HEK293 (cell line): ENCODE measurements at regions not wholly inside any gene's neighbourhood (a gene's known extent, or its start where the extent isn't known, plus 50 kb on each side); places are given as distances from the start of the nearest gene placed in this dataset.

ENCODE experiments used
- BCL11A ChIP-seq: fragments of 450-650 bp; formaldehyde crosslinking; IDR thresholded peaks from 2 replicates; pipeline ENCODE4 v1.5.1; 2016; ENCODE audit warnings: low read depth, missing biosample characterization, missing genetic modification characterization
- CTCF ChIP-seq: fragments of 450-650 bp; formaldehyde crosslinking; IDR thresholded peaks from 2 replicates; pipeline ENCODE4 v1.5.1; 2016; ENCODE audit warnings: missing biosample characterization, missing genetic modification characterization
- KLF16 ChIP-seq: fragments of 450-650 bp; formaldehyde crosslinking; IDR thresholded peaks from 2 replicates; pipeline ENCODE4 v1.5.1; 2017; ENCODE audit warnings: missing biosample characterization, missing genetic modification characterization
- RBAK ChIP-seq: fragments of 450-650 bp; formaldehyde crosslinking; IDR thresholded peaks from 2 replicates; pipeline ENCODE4 v1.5.1; 2016; ENCODE audit warnings: missing biosample characterization, missing genetic modification characterization
- REST ChIP-seq: fragments of 450-650 bp; formaldehyde crosslinking; IDR thresholded peaks from 2 replicates; pipeline ENCODE4 v1.5.1; 2016; ENCODE audit warnings: missing biosample characterization, missing genetic modification characterization
- ZBTB6 ChIP-seq: fragments of 450-650 bp; formaldehyde crosslinking; IDR thresholded peaks from 2 replicates; pipeline ENCODE4 v1.5.1; 2017; ENCODE audit warnings: missing biosample characterization, missing genetic modification characterization
- ZNF138 ChIP-seq: fragments of 450-650 bp; formaldehyde crosslinking; IDR thresholded peaks from 2 replicates; pipeline ENCODE4 v1.5.1; 2016; ENCODE audit warnings: missing biosample characterization, missing genetic modification characterization, borderline replicate concordance
- ZNF324 ChIP-seq: fragments of 450-650 bp; formaldehyde crosslinking; IDR thresholded peaks from 2 replicates; pipeline ENCODE4 v1.5.1; 2016; ENCODE audit warnings: missing biosample characterization, missing genetic modification characterization
- ZNF423 ChIP-seq: fragments of 450-650 bp; formaldehyde crosslinking; IDR thresholded peaks from 2 replicates; pipeline ENCODE4 v1.5.1; 2016; ENCODE audit warnings: missing biosample characterization, missing genetic modification characterization
- ZNF660 ChIP-seq: fragments of 450-650 bp; IDR thresholded peaks from 2 replicates; pipeline ENCODE4 v1.5.1; 2018; ENCODE audit warnings: missing biosample characterization, mild to moderate bottlenecking, missing genetic modification characterization
- ZNF785 ChIP-seq: fragments of 450-650 bp; formaldehyde crosslinking; IDR thresholded peaks from 2 replicates; pipeline ENCODE4 v1.5.1; 2016; ENCODE audit warnings: missing biosample characterization, missing genetic modification characterization
- ZNF830 ChIP-seq: fragments of 450-650 bp; IDR thresholded peaks from 2 replicates; pipeline ENCODE4 v1.5.0; 2018; ENCODE audit warnings: missing biosample characterization, missing genetic modification characterization, low read depth, mild to moderate bottlenecking, moderate library complexity

GRCh38 chr2:12114816-12115215, 368.4 kb downstream of the LPIN1 start:
- no peak for TF ChIP-seq ZNF423
- no peak for TF ChIP-seq ZBTB6 (tag by site-specific recombination)
- TF ChIP-seq ZNF785 = no peak
- no peak for TF ChIP-seq CTCF
- no peak for TF ChIP-seq ZNF660
- no peak for TF ChIP-seq RBAK (tag by site-specific recombination)
- no peak for TF ChIP-seq ZNF138 (tag by site-specific recombination)
- no peak for TF ChIP-seq BCL11A (tag by site-specific recombination)
- TF ChIP-seq REST = no peak
- no peak for TF ChIP-seq KLF16 (tag by site-specific recombination)
- TF ChIP-seq ZNF324 (tag by site-specific recombination) = no peak
- TF ChIP-seq ZNF830 (tag by site-specific recombination) = no peak
